ENCODE measurements at regions not wholly inside any gene's neighbourhood (a gene's known extent, or its start where the extent isn't known, plus 50 kb on each side); places are given as distances from the start of the nearest gene placed in this dataset.

GRCh38 chr5:116887104-116887503, 312.5 kb upstream of the SEMA6A start:
- TF ChIP-seq, protein P1, sequence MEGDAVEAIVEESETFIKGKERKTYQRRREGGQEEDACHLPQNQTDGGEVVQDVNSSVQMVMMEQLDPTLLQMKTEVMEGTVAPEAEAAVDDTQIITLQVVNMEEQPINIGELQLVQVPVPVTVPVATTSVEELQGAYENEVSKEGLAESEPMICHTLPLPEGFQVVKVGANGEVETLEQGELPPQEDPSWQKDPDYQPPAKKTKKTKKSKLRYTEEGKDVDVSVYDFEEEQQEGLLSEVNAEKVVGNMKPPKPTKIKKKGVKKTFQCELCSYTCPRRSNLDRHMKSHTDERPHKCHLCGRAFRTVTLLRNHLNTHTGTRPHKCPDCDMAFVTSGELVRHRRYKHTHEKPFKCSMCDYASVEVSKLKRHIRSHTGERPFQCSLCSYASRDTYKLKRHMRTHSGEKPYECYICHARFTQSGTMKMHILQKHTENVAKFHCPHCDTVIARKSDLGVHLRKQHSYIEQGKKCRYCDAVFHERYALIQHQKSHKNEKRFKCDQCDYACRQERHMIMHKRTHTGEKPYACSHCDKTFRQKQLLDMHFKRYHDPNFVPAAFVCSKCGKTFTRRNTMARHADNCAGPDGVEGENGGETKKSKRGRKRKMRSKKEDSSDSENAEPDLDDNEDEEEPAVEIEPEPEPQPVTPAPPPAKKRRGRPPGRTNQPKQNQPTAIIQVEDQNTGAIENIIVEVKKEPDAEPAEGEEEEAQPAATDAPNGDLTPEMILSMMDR (conservative IDR thresholded peaks at IDR 0.05; ENCODE audit: low read depth, low read length) = no peak
- DNase-seq (ENCODE audit: low read depth) = no peak

DNA sequence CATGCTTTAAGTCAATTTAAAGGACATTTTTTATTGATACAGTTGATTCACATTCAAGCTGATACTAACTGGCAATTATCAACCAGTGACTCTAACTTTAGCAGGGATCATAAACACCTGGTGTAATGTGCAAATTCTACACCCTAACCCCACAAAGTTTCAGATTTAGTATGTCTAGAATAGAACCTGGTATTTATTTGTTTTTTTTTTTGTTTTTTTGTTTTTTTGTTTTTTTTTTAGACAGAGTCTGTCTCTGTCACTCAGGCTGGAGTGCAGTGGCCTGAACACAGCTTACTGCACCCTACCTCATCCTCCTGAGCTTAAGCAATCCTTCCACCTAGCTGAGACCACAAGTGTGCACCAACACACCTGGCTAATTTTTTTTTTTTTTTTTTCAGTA, 311.2 kb upstream of the SEMA6A start:
- TF ChIP-seq, protein P1 (conservative IDR thresholded peaks at IDR 0.05; ENCODE audit: low read depth, low read length) = no peak
- no peak overlapping the region for H3K4me3 ChIP-seq (ENCODE audit: low read length)
- DNase-seq (ENCODE audit: low read depth) = no peak

More at GRCh38 chr5:116887104-116887503, 312.5 kb upstream of the SEMA6A start:
- no peak overlapping the region for H3K4me3 ChIP-seq (ENCODE audit: low read length)

DNA sequence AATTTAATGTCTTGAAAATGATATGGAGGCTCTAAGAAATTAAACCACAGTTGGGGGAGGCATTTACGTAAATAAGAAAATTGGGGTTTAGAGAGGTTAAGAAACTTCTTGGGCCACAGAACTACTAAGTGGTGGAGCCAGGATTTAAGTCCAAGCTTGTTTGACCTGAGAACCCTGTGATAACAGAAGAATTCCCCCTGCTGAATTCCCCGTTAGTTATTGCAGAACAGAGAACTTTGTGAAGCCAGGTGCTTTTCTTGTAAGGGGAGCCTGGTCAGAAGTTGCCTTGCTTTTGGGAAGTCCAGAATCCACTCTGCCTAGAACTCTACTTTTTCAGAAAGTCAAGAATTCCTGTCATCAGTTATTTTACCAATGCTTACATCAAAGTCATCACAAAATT, 309.3 kb upstream of the SEMA6A start:
- TF ChIP-seq, protein P1 (conservative IDR thresholded peaks at IDR 0.05; ENCODE audit: low read depth, low read length) = no peak
- H3K4me3 ChIP-seq (ENCODE audit: low read length) = no peak overlapping the region

DNA sequence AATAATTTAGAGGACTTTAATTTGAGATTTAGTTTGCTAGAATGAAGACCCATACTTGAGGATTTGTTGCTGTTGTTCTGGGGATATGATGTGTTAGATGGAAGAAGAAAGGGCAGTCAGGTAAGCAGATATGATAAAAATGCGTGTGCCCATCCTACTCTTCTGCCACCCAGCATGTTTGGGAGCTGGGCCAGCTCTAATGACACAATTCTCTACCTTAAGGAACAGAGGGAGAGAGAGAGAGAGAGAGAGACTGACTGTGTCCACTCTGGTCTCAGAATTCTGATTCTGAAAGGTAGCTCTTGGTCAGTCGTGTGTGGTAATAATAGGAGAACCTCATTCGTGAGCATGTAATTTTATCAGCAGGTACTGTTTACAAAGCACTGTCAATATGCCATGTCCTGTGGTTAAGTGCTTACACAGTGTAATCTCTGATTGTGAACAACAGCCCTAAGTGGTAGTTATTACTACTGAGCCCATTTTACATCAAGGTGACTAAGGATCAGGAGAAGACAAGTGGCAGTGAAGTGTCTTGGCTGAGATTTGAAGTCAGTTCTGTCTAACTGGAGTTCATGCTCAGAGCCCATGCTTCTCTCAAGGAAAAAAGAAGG, 307.4 kb upstream of the SEMA6A start:
- TF ChIP-seq, protein P1 (conservative IDR thresholded peaks at IDR 0.05; ENCODE audit: low read depth, low read length) = no peak
- no peak for DNase-seq (ENCODE audit: low read depth)
- no peak overlapping the region for H3K4me3 ChIP-seq (ENCODE audit: low read length)

More for the DNA sequence above, 309.3 kb upstream of the SEMA6A start:
- no peak for DNase-seq (ENCODE audit: low read depth)

DNA sequence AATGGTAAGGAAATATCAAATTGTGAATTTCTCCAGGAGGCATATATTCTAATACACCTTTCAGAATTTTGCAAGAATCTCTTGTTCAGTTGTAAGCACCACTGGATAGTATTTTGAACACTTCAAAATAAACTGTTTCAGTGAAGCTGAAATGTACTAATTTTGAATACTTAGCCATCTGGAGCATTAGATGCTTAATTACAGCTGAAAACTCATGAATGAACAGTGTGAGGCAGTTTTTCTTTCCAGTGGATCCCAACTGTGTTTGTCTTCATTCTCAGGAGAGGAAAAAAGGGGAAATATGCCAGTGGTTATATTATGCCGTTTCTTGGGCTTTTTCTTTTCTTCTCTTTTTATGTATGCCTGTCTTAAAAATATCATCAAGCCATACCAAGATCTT, 306.0 kb upstream of the SEMA6A start:
- TF ChIP-seq, protein P1 (conservative IDR thresholded peaks at IDR 0.05; ENCODE audit: low read depth, low read length) = no peak
- no peak for DNase-seq (ENCODE audit: low read depth)
- no peak overlapping the region for H3K4me3 ChIP-seq (ENCODE audit: low read length)

DNA sequence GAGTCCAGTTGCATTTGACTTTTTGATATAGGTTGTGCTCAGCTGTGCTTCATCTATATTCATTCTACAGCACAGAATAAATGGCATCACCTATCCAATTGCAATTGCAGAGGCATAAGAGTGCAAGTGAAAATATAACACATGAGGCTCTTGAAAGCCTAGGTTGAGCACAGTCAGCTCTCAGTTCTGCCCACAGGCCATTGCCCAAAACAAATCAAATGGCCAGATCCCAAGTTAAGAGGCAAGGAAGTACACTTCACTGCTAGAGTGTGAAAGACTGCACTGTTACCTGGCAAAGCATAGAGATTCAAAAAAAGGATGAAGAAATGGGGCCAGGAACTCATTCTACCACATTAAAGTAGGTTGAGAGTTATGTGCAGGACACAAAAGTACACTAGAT, 305.5 kb upstream of the SEMA6A start:
- no peak for DNase-seq (ENCODE audit: low read depth)
- TF ChIP-seq, protein P1 (conservative IDR thresholded peaks at IDR 0.05; ENCODE audit: low read depth, low read length) = no peak
- no peak overlapping the region for H3K4me3 ChIP-seq (ENCODE audit: low read length)

DNA sequence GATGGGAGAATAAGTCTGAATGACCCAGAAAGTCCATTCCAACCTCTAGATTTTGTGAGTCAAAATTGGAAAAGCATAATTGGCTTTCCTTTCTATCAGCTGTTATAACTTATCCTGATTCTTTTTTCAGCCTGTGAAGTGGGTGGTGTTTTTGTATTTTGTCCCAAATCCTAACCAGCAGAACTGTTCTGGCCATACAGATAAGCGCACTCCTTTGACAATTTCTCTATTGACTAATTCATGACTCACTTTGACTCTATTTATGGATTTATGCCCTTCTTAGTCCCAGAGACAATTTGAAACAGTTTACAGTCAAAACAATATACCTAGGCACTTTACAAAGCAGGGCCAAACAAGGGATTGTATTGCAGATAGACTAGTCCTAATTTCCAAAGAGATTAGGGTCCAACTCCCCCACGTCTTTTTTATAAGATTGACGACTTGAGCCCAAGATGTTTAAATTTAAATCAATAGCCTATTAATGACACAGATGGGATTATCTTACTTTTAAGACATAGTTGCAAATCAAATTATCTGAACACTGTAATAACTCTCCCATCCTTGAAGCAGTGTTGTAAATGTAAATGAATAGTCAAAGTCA, 301.7 kb upstream of the SEMA6A start:
- DNase-seq (ENCODE audit: low read depth) = no peak
- TF ChIP-seq, protein P1 (conservative IDR thresholded peaks at IDR 0.05; ENCODE audit: low read depth, low read length) = no peak
- H3K4me3 ChIP-seq (ENCODE audit: low read length) = no peak overlapping the region
